HFF-Myc (cell line): ENCODE measurements at regions not wholly inside any gene's neighbourhood (a gene's known extent, or its start where the extent isn't known, plus 50 kb on each side); places are given as distances from the start of the nearest gene placed in this dataset.

Source experiments
- DNase-seq: peaks from one replicate; pipeline ENCODE4 v3.0.0-alpha.2; 2011; ENCODE audit warnings: low read depth; ENCODE audit errors: extremely low read depth
- H3K4me3 ChIP-seq: replicated peaks from 2 replicates; pipeline ENCODE4 v1.5.1; 2011; ENCODE audit warnings: low read depth, mild to moderate bottlenecking, control low read depth, low read length
- TF ChIP-seq, protein P1 (sequence below): IDR thresholded peaks from 2 replicates; pipeline ENCODE4 v1.5.1; 2012; ENCODE audit warnings: mild to moderate bottlenecking, low read depth, low read length, control low read depth; ENCODE audit errors: missing control alignments

GRCh38 chr6:133648581-133648980 lies 240.3 kb upstream of the TCF21 start:
- no peak for DNase-seq
- no peak overlapping the region for H3K4me3 ChIP-seq
- TF ChIP-seq, protein P1, sequence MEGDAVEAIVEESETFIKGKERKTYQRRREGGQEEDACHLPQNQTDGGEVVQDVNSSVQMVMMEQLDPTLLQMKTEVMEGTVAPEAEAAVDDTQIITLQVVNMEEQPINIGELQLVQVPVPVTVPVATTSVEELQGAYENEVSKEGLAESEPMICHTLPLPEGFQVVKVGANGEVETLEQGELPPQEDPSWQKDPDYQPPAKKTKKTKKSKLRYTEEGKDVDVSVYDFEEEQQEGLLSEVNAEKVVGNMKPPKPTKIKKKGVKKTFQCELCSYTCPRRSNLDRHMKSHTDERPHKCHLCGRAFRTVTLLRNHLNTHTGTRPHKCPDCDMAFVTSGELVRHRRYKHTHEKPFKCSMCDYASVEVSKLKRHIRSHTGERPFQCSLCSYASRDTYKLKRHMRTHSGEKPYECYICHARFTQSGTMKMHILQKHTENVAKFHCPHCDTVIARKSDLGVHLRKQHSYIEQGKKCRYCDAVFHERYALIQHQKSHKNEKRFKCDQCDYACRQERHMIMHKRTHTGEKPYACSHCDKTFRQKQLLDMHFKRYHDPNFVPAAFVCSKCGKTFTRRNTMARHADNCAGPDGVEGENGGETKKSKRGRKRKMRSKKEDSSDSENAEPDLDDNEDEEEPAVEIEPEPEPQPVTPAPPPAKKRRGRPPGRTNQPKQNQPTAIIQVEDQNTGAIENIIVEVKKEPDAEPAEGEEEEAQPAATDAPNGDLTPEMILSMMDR: no peak

DNA sequence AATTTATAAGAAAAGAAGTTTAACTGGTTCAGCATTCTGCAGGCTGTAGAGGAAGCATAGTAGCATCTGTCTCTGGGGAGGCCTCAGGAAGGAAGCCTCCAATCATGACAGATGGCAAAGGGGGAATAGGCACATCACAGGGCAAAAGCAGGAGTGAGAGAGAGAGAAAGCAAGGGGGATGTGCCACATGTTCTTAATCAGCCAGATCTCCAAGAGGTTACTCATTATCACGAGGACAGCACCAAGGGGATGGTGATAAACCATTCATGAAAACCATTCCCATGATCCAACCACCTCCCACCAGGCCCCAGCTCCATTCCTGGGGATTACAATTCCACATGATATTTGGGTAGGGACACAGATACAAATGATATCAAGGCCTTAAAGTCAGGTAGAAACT lies 217.5 kb upstream of the TCF21 start:
- H3K4me3 ChIP-seq: no peak overlapping the region
- DNase-seq: no peak

DNA sequence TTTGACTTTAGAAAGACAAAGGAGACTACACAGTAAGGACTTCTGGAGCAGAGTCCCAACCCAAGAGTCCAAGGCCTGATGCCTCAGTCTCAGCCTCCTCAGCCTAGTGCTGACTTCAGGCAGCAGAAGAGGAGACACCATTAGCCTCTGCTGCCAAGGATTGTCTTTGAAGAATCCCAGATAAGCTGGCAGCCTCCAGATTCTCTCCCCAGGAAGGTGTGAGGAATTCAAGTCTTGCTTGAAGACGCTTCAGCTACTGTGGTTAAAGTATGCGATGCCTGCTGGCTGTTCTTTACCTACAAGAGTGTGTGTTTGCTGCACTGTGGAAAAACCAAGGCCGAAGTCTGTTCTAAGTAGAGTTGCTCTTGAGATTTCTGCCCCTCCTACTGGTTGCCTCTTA lies 215.9 kb upstream of the TCF21 start:
- H3K4me3 ChIP-seq: no peak overlapping the region
- TF ChIP-seq, protein P1: no peak
- DNase-seq: no peak

More for the DNA sequence above, 217.5 kb upstream of the TCF21 start:
- TF ChIP-seq, protein P1: no peak

DNA sequence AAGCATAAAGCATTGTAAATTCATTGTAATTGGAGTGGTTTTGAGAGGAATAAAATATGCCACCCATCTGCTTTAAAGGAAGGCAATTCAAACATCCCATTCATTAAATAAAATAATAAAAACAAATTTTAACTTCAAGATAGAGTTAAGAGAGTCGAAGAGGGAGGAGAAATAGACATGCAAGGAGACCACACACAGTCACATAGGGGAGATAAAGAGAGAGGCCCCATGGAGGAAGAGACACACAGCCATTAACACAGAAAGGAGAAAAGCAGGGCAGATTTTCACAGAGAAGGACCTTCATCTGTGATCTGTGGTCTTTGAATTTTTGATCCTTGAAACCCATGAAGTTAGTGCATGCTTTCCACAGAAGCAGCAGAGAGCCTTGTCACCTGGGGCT lies 214.3 kb upstream of the TCF21 start:
- TF ChIP-seq, protein P1: no peak
- DNase-seq: no peak
- H3K4me3 ChIP-seq: no peak overlapping the region

DNA sequence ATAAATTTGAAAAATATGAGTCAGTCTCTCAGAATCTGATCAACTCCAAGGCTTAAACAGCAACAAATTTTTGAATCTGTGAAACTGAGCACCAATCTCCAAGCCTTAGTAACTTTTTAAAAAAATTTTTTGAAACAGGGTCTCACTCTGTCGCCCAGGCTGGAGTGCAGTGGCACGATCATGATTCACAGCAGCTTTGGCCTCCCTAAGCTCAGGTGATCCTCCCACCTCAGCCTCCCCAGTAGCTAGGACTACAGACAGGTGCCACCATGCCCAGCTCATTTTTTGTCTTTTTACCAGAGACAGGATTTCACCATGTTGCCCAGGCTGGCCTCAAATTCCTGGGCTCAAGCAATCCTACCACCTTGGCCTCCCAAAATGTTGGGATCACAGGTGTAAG lies 207.9 kb upstream of the TCF21 start:
- DNase-seq: no peak
- TF ChIP-seq, protein P1: no peak
- no peak overlapping the region for H3K4me3 ChIP-seq

DNA sequence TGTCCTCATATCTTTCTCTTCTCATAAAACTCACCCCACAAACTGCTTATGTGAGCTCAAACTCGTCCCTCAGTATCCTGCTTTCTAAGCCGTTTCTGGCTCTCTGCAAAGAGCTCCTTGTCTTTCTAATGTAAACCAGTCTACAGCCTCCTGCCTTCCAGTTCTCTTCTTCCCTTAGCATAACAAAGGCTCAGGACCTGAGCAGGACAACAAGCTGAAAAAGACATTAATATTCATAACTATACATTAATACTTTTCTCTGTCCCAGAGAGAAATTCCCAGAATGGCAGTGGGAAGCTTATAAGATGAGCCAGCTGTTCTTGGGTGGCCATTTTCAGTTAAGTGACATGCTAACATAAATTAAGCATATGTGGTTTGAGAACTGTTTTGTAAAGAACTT lies 207.0 kb upstream of the TCF21 start:
- TF ChIP-seq, protein P1: no peak
- no peak overlapping the region for H3K4me3 ChIP-seq
- DNase-seq: no peak

GRCh38 chr6:133682506-133683307 lies 206.2 kb upstream of the TCF21 start:
- TF ChIP-seq, protein P1: no peak
- no peak overlapping the region for H3K4me3 ChIP-seq

More at GRCh38 chr6:133682506-133683307, 206.2 kb upstream of the TCF21 start:
- no peak for DNase-seq
